HCT116 (cell line): ENCODE measurements at regions not wholly inside any gene's neighbourhood (a gene's known extent, or its start where the extent isn't known, plus 50 kb on each side); places are given as distances from the start of the nearest gene placed in this dataset.

Source experiments
- CEBPB ChIP-seq: IDR thresholded peaks from 2 replicates; pipeline ENCODE4 v1.6.1; 2012; ENCODE audit warnings: low read depth
- CTCF ChIP-seq, 3 experiments: fragments of 200-600 bp in 1 of 3; sonication (generic) in 1 of 3; IDR thresholded peaks in 2 of 3; conservative IDR thresholded peaks in 1 of 3; 2 replicates each; pipeline ENCODE4 v1.5.1; 2012 to 2017; ENCODE audit warnings: low read depth in 2 of 3, low read length in 2 of 3, antibody characterized with exemption in 1 of 3, borderline replicate concordance in 1 of 3, control low read depth in 1 of 3, mild to moderate bottlenecking in 1 of 3, mixed read lengths in 1 of 3, mixed run types in 1 of 3, moderate library complexity in 1 of 3; ENCODE audit not compliant: insufficient read depth in 1 of 3
- EZH2 ChIP-seq: fragments of 200-600 bp; sonication (generic); IDR thresholded peaks from 2 replicates; pipeline ENCODE4 v1.6.1; 2017; ENCODE audit warnings: antibody characterized with exemption, mixed run types
- EZH2phosphoT487 ChIP-seq: fragments of 200-600 bp; IDR thresholded peaks from 2 replicates; pipeline ENCODE4 v1.6.1; 2018; ENCODE audit warnings: antibody characterized with exemption, borderline replicate concordance
- POLR2A ChIP-seq: IDR thresholded peaks from 2 replicates; pipeline ENCODE4 v1.7.0; 2011; ENCODE audit warnings: borderline replicate concordance; ENCODE audit not compliant: insufficient read depth, insufficient read length; ENCODE audit errors: extremely low read depth
- POLR2AphosphoS5 ChIP-seq: IDR thresholded peaks from 2 replicates; pipeline ENCODE4 v1.6.1; 2011; ENCODE audit warnings: mild to moderate bottlenecking, low read depth, low read length, moderate library complexity
- RAD21 ChIP-seq: IDR thresholded peaks from 2 replicates; pipeline ENCODE4 v1.6.1; 2012; ENCODE audit warnings: low read depth, mild to moderate bottlenecking
- SIN3A ChIP-seq: IDR thresholded peaks from 2 replicates; pipeline ENCODE4 v1.6.1; 2012; ENCODE audit warnings: low read depth
- SP1 ChIP-seq: IDR thresholded peaks from 2 replicates; pipeline ENCODE4 v1.6.1; 2012; ENCODE audit warnings: low read depth
- YY1 ChIP-seq: IDR thresholded peaks from 2 replicates; pipeline ENCODE4 v1.6.1; 2011; ENCODE audit warnings: low read length, low read depth, moderate library complexity, mild to moderate bottlenecking; ENCODE audit not compliant: insufficient replicate concordance; ENCODE audit errors: extremely low read depth
- ZNF274 ChIP-seq: fragments of 200-500 bp; sonication (Bioruptor generic); IDR thresholded peaks from 2 replicates; pipeline ENCODE4 v1.6.1; 2014; ENCODE audit warnings: mild to moderate bottlenecking, low read depth, low read length, inconsistent platforms
- TF ChIP-seq, protein P1 (sequence below): IDR thresholded peaks from 2 replicates; pipeline ENCODE4 v1.6.1; 2012; ENCODE audit warnings: low read depth

DNA sequence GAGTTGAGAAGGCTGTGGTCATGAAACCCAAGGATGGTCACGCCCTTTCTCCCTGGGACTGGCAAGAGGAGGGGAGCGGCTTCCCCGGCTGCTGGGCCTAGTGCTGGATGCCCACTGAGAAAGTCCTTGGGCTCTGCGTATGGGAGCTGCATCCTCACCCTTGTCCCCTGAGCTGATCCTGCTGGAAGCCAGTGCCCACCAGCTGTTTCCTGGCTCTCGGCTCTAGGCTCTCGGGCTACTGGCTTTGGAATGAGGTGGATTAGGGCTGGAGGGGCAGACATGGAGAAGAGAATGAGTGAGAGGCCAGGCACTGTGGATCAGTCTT, 149.3 kb upstream of the PPP1R26 start:
- TF ChIP-seq POLR2A = no peak
- no peak for TF ChIP-seq CTCF (IDR thresholded peaks at IDR 0.05 in 2 of 3, conservative IDR thresholded peaks at IDR 0.05 in 1 of 3; ENCODE audit: borderline replicate concordance in 1 of 3, insufficient read depth in 1 of 3, low read depth in 2 of 3, low read length in 2 of 3)
- no peak for TF ChIP-seq YY1
- no peak for TF ChIP-seq RAD21
- TF ChIP-seq SP1 = no peak
- TF ChIP-seq EZH2 = no peak
- no peak for TF ChIP-seq ZNF274
- TF ChIP-seq, protein P1, sequence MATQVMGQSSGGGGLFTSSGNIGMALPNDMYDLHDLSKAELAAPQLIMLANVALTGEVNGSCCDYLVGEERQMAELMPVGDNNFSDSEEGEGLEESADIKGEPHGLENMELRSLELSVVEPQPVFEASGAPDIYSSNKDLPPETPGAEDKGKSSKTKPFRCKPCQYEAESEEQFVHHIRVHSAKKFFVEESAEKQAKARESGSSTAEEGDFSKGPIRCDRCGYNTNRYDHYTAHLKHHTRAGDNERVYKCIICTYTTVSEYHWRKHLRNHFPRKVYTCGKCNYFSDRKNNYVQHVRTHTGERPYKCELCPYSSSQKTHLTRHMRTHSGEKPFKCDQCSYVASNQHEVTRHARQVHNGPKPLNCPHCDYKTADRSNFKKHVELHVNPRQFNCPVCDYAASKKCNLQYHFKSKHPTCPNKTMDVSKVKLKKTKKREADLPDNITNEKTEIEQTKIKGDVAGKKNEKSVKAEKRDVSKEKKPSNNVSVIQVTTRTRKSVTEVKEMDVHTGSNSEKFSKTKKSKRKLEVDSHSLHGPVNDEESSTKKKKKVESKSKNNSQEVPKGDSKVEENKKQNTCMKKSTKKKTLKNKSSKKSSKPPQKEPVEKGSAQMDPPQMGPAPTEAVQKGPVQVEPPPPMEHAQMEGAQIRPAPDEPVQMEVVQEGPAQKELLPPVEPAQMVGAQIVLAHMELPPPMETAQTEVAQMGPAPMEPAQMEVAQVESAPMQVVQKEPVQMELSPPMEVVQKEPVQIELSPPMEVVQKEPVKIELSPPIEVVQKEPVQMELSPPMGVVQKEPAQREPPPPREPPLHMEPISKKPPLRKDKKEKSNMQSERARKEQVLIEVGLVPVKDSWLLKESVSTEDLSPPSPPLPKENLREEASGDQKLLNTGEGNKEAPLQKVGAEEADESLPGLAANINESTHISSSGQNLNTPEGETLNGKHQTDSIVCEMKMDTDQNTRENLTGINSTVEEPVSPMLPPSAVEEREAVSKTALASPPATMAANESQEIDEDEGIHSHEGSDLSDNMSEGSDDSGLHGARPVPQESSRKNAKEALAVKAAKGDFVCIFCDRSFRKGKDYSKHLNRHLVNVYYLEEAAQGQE = no peak
- no peak for TF ChIP-seq CEBPB
- no peak for TF ChIP-seq POLR2AphosphoS5
- TF ChIP-seq SIN3A = no peak
- no peak for TF ChIP-seq EZH2phosphoT487
